ENCODE measurements at regions not wholly inside any gene's neighbourhood (a gene's known extent, or its start where the extent isn't known, plus 50 kb on each side); places are given as distances from the start of the nearest gene placed in this dataset.

- Histone ChIP-seq H3K4me2 (no peak overlapping the region), H3K27ac (no peak overlapping the region), H3K4me3 (no peak overlapping the region), H3K9me3 (no peaks in the 10 kb centered on the region), H3K4me1 (no peaks in the 10 kb centered on the region)
- FAIRE-seq (no peak), ATAC-seq (no peak), DNase-seq (ENCODE audit: low read depth in 1 of 2, low spot score in 1 of 2) (no peak)
- ChIA-PET POLR2A (no interaction called here), CTCF (no interaction called here)
- no peak for TF ChIP-seq RNF2 (IDR thresholded peaks at IDR 0.05; ENCODE audit: borderline replicate concordance, low read depth)
- no peak for TF ChIP-seq ATOH8 (CRISPR knock-in tag; IDR thresholded peaks at IDR 0.05; ENCODE audit: low read depth)
- no peak for TF ChIP-seq E2F6 (IDR thresholded peaks at IDR 0.05; ENCODE audit: borderline replicate concordance, low read depth)
- TF ChIP-seq KDM1A (IDR thresholded peaks at IDR 0.05; ENCODE audit: low read depth) = no peak
- TF ChIP-seq HOXB13 (CRISPR knock-in tag; IDR thresholded peaks at IDR 0.05; ENCODE audit: low read depth) = no peak
- no peak for TF ChIP-seq CTCF (IDR thresholded peaks at IDR 0.05)
- TF ChIP-seq RFX5 (IDR thresholded peaks at IDR 0.05) = no peak
- TF ChIP-seq HOXB5 (CRISPR knock-in tag; IDR thresholded peaks at IDR 0.05) = no peak
- TF ChIP-seq ESRRA (IDR thresholded peaks at IDR 0.05; ENCODE audit: borderline replicate concordance, low read length) = no peak
- no peak for TF ChIP-seq CEBPB (IDR thresholded peaks at IDR 0.05)
- TF ChIP-seq FOXS1 (CRISPR knock-in tag; IDR thresholded peaks at IDR 0.05) = no peak
- no peak for TF ChIP-seq RARB (CRISPR knock-in tag; IDR thresholded peaks at IDR 0.05)
- no peak for TF ChIP-seq EHF (CRISPR knock-in tag; IDR thresholded peaks at IDR 0.05)
- TF ChIP-seq FOSB (CRISPR knock-in tag; IDR thresholded peaks at IDR 0.05) = no peak
- no peak for TF ChIP-seq JUN (IDR thresholded peaks at IDR 0.05)
- TF ChIP-seq TFCP2L1 (CRISPR knock-in tag; IDR thresholded peaks at IDR 0.05) = no peak
- TF ChIP-seq RAD21 (conservative IDR thresholded peaks at IDR 0.05 in 1 of 2, IDR thresholded peaks at IDR 0.05 in 1 of 2) = no peak
- no peak for TF ChIP-seq KDM5A (IDR thresholded peaks at IDR 0.05)
- 54% methylated on average over 3 of the region's 3 CpGs for WGBS (ENCODE audit: missing lambda C conversion rate)
Measured at GRCh38 chr4:31065086-31065485, 344.9 kb downstream of the PCDH7 start.

- Histone ChIP-seq H3K9me3 (no peaks in the 10 kb centered on the region), H3K4me2 (no peak overlapping the region), H3K27ac (no peak overlapping the region), H3K4me3 (no peak overlapping the region), H3K4me1 (no peaks in the 10 kb centered on the region)
- ChIA-PET POLR2A (no interaction called here), CTCF (no interaction called here)
- FAIRE-seq (no peak), ATAC-seq (no peak), DNase-seq (ENCODE audit: low read depth in 1 of 2, low spot score in 1 of 2) (no peak)
- TF ChIP-seq CHD4 (IDR thresholded peaks at IDR 0.05; ENCODE audit: borderline replicate concordance) (no peak), GATA3 (IDR thresholded peaks at IDR 0.05; ENCODE audit: borderline replicate concordance) (no peak), E2F6 (IDR thresholded peaks at IDR 0.05; ENCODE audit: borderline replicate concordance, low read depth) (no peak), NR3C1 (IDR thresholded peaks at IDR 0.05) (no peak), JUN (IDR thresholded peaks at IDR 0.05) (no peak), ZC3H11A (IDR thresholded peaks at IDR 0.05) (no peak), KDM5A (IDR thresholded peaks at IDR 0.05) (no peak), ZSCAN20 (CRISPR knock-in tag; IDR thresholded peaks at IDR 0.05) (no peak), HOXB5 (CRISPR knock-in tag; IDR thresholded peaks at IDR 0.05) (no peak), ESRRA (IDR thresholded peaks at IDR 0.05; ENCODE audit: borderline replicate concordance, low read length) (no peak), PHF8 (IDR thresholded peaks at IDR 0.05; ENCODE audit: borderline replicate concordance, low read depth) (no peak), RAD21 (conservative IDR thresholded peaks at IDR 0.05 in 1 of 2, IDR thresholded peaks at IDR 0.05 in 1 of 2) (no peak), SMC3 (IDR thresholded peaks at IDR 0.05) (no peak), ZNF302 (CRISPR knock-in tag; IDR thresholded peaks at IDR 0.05) (no peak), NPAS2 (CRISPR knock-in tag; IDR thresholded peaks at IDR 0.05; ENCODE audit: borderline replicate concordance) (no peak), SREBF2 (IDR thresholded peaks at IDR 0.05) (no peak), KDM1A (IDR thresholded peaks at IDR 0.05; ENCODE audit: low read depth) (no peak), NFE2L2 (conservative IDR thresholded peaks at IDR 0.05; ENCODE audit: low read length) (no peak), RARB (CRISPR knock-in tag; IDR thresholded peaks at IDR 0.05) (no peak), CEBPB (IDR thresholded peaks at IDR 0.05) (no peak)
- WGBS (ENCODE audit: missing lambda C conversion rate) = 37% methylated on average over 11 of the region's 11 CpGs
Measured at GRCh38 chr4:31068257-31069075, 348.3 kb downstream of the PCDH7 start.
